ENCODE measurements at regions not wholly inside any gene's neighbourhood (a gene's known extent, or its start where the extent isn't known, plus 50 kb on each side); places are given as distances from the start of the nearest gene placed in this dataset.

- Histone ChIP-seq H2AFZ (ENCODE audit: low read depth, low read length) (no peak overlapping the region), H3K4me1 (ENCODE audit: control insufficient read depth, extremely low read depth, insufficient read depth, low read length) (peaks cover 9% of the 10 kb centered on the region), H3K4me3 (replicated peaks in 1 of 3; ENCODE audit: insufficient read depth in 1 of 3, low read depth in 1 of 3, low read length in 3 of 3) (no peak overlapping the region), H3K9me3 (replicated peaks; ENCODE audit: control insufficient read depth, insufficient read depth, low read length) (no peaks in the 10 kb centered on the region), H4K20me1 (replicated peaks; ENCODE audit: control insufficient read depth, extremely low read depth, insufficient read depth, low read length) (no peaks in the 10 kb centered on the region), H3K36me3 (ENCODE audit: control insufficient read depth in 2 of 2, extremely low read depth in 1 of 2, insufficient read depth in 2 of 2, low read length in 2 of 2) (no peaks in the 10 kb centered on the region), H3K79me2 (ENCODE audit: control insufficient read depth, insufficient read depth, low read length) (no peaks in the 10 kb centered on the region), H3K27ac (ENCODE audit: insufficient read depth, low read depth, low read length) (peak overlapping the region; percentile 11), H3K9me1 (replicated peaks; ENCODE audit: control insufficient read depth, extremely low read depth, insufficient read depth, low read length) (no peaks in the 10 kb centered on the region), H3K4me2 (ENCODE audit: insufficient read depth, low read length) (peak overlapping the region; percentile 62), H3K27me3 (ENCODE audit: control insufficient read depth in 2 of 2, insufficient read depth in 2 of 2, low read length in 2 of 2) (no peaks in the 10 kb centered on the region), H3K9ac (replicated peaks; ENCODE audit: extremely low read depth, insufficient read depth, low read length) (no peak overlapping the region)
- no TSS peak for BruUV-seq (replicated peaks)
- dilution Hi-C loops (cut with MboI; ENCODE audit: extremely low pct_ligation_motif_present, low sequenced_read_pairs) = no loop called here
- DNase-seq (ENCODE audit: low read depth, low spot score) = peak; percentile 53
- FAIRE-seq = peak; percentile 76
- intact Hi-C loops (cut with micrococcal nuclease) = loop anchor here (5.0 kb wide), 1 partner anchor 42 kb away; no protein-coding TSS in a partner anchor
- ChIA-PET CTCF (no interaction called here), POLR2A (no interaction called here)
- peak; percentile 91 for TF ChIP-seq FOS (IDR thresholded peaks at IDR 0.05; ENCODE audit: borderline replicate concordance, insufficient read depth, low read length)
- no peak for TF ChIP-seq MYC (IDR thresholded peaks at IDR 0.05; ENCODE audit: low read depth, low read length)
- TF ChIP-seq GATA2 (IDR thresholded peaks at IDR 0.05; ENCODE audit: insufficient read depth, insufficient read length, low read depth, low read length) = no peak
Observed at GRCh38 chr6:67683960-67684359, 951.1 kb upstream of the ADGRB3 start.

- BruUV-seq (replicated peaks) = no TSS peak
- Histone ChIP-seq H3K79me2 (ENCODE audit: control insufficient read depth, insufficient read depth, low read length) (no peaks in the 10 kb centered on the region), H3K27me3 (ENCODE audit: control insufficient read depth in 2 of 2, insufficient read depth in 2 of 2, low read length in 2 of 2) (no peaks in the 10 kb centered on the region), H3K4me2 (ENCODE audit: insufficient read depth, low read length) (no peak overlapping the region), H3K36me3 (ENCODE audit: control insufficient read depth in 2 of 2, extremely low read depth in 1 of 2, insufficient read depth in 2 of 2, low read length in 2 of 2) (no peaks in the 10 kb centered on the region), H3K9ac (replicated peaks; ENCODE audit: extremely low read depth, insufficient read depth, low read length) (no peak overlapping the region), H3K27ac (ENCODE audit: insufficient read depth, low read depth, low read length) (peak overlapping the region; percentile 37), H3K9me1 (replicated peaks; ENCODE audit: control insufficient read depth, extremely low read depth, insufficient read depth, low read length) (no peaks in the 10 kb centered on the region), H3K9me3 (replicated peaks; ENCODE audit: control insufficient read depth, insufficient read depth, low read length) (no peaks in the 10 kb centered on the region), H2AFZ (ENCODE audit: low read depth, low read length) (peak overlapping the region; percentile 20), H3K4me1 (ENCODE audit: control insufficient read depth, extremely low read depth, insufficient read depth, low read length) (peaks cover 9% of the 10 kb centered on the region), H3K4me3 (replicated peaks in 1 of 3; ENCODE audit: insufficient read depth in 1 of 3, low read depth in 1 of 3, low read length in 3 of 3) (no peak overlapping the region), H4K20me1 (replicated peaks; ENCODE audit: control insufficient read depth, extremely low read depth, insufficient read depth, low read length) (no peaks in the 10 kb centered on the region)
- peak; percentile 2 for DNase-seq (ENCODE audit: low read depth, low spot score)
- FAIRE-seq = no peak
- ChIA-PET POLR2A (no interaction called here), CTCF (no interaction called here)
- dilution Hi-C loops (cut with MboI; ENCODE audit: extremely low pct_ligation_motif_present, low sequenced_read_pairs) (no loop called here), intact Hi-C loops (cut with micrococcal nuclease) (loop anchor here (5.0 kb wide), 1 partner anchor 38 kb away; no protein-coding TSS in a partner anchor)
- TF ChIP-seq FOS (IDR thresholded peaks at IDR 0.05; ENCODE audit: borderline replicate concordance, insufficient read depth, low read length) (peak; percentile 50), POLR2AphosphoS5 (IDR thresholded peaks at IDR 0.05; ENCODE audit: insufficient read depth, low read depth, low read length) (no peak), MAX (IDR thresholded peaks at IDR 0.05; ENCODE audit: insufficient read depth, insufficient read length) (no peak)
Observed at GRCh38 chr6:67680297-67680932, 954.7 kb upstream of the ADGRB3 start.

Data from endothelial cell of umbilical vein (primary cell).